PC-9 (cell line): ENCODE measurements at regions not wholly inside any gene's neighbourhood (a gene's known extent, or its start where the extent isn't known, plus 50 kb on each side); places are given as distances from the start of the nearest gene placed in this dataset.

Experiments used
- CTCF ChIP-seq: fragments of 200-600 bp; sonication (generic); conservative IDR thresholded peaks from 2 replicates; pipeline ENCODE4 v1.6.1; 2017; ENCODE audit warnings: mixed run types, antibody characterized with exemption, mild to moderate bottlenecking, moderate library complexity
- EZH2 ChIP-seq: fragments of 200-600 bp; sonication (generic); IDR thresholded peaks from 2 replicates; pipeline ENCODE4 v1.8.0; 2017; ENCODE audit warnings: antibody characterized with exemption, low read depth

GRCh38 chr5:124140060-124140459 is 606.4 kb downstream of the ZNF608 start:
- TF ChIP-seq CTCF = no peak
- TF ChIP-seq EZH2 = no peak
